DND-41 (cell line): ENCODE measurements at regions not wholly inside any gene's neighbourhood (a gene's known extent, or its start where the extent isn't known, plus 50 kb on each side); places are given as distances from the start of the nearest gene placed in this dataset.

ENCODE experiments used
- CTCF ChIP-seq: IDR thresholded peaks from 2 replicates; pipeline ENCODE4 v1.5.1; 2012; ENCODE audit warnings: borderline replicate concordance, low read length, moderate library complexity, mild to moderate bottlenecking; ENCODE audit not compliant: poor library complexity, severe bottlenecking; ENCODE audit errors: extremely low read depth
- EZH2 ChIP-seq: IDR thresholded peaks from 3 replicates; pipeline ENCODE4 v1.6.1; 2012; ENCODE audit warnings: borderline replicate concordance, low read depth, mild to moderate bottlenecking, moderate library complexity, low read length, inconsistent platforms; ENCODE audit not compliant: severe bottlenecking

GRCh38 chr14:89678768-89679167 is 261.7 kb upstream of the FOXN3 start:
- TF ChIP-seq CTCF (no peak), EZH2 (no peak)
